ENCODE measurements at regions not wholly inside any gene's neighbourhood (a gene's known extent, or its start where the extent isn't known, plus 50 kb on each side); places are given as distances from the start of the nearest gene placed in this dataset.
"Not testable (repeated sequence)": the region's sequence is repeated elsewhere in the genome, so short reads cannot be mapped to it uniquely, and the experiment has no call there.

DNA sequence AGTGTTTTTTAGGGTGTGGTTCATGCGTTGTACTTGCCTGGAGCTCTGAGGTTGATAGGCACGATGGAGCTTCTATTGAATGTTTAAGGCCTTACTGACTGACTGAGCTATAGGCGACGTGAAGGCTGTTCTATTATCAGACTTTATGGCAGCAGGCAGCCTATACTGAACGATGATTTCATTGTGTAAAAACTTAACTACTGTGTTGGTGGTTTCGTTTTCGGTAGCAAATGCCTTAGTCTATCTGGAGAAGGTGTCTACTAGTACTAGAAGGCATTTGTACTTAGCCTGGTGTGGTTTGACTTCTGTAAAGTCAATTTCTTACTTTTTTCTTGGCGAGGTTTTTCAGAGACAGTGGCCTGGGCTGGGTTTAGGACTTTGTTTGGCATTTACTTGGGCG, 194.4 kb downstream of the OTOP1 start:
- not testable (repeated sequence) for DNase-seq (ENCODE audit: low spot score)

DNA sequence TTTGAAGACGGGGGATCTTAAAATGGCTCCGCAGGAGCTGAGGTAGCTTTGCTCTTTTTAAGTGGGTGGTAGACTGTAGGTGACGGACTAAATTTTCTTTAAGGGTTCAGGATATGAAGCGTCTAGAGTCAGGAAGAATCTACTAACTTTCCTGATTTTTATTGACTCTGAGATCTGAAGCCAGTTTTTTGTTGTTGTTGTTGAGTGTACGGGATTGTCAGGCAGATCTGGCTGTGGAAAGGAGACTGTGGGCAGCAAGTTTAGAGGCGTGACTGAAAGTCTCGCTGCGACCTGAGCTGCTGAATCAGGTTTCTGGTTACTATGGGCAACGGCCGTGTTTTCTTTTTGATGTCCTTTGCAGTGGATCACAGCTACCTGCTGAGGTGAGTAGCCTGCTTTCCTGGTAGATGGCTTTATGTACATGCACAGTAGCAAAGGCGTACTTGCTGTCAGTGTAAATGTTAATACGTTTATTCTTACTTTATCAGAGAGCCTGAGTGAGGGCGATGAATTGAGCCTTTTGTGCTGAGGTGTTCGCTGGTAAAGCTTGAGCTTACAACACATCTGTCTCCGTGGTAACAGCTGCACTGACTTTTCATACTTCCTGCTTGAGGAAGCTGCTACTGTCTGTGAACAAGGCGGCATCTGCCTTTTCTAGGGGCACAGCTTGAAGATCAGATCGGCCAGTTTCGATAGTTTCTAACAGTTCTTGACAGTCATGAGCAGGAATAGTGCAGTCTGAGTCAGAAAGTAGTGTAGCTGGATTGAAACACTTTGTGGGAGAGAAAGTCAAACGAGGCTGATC, 193.7 kb downstream of the OTOP1 start:
- DNase-seq (ENCODE audit: low spot score) = not testable (repeated sequence)

DNA sequence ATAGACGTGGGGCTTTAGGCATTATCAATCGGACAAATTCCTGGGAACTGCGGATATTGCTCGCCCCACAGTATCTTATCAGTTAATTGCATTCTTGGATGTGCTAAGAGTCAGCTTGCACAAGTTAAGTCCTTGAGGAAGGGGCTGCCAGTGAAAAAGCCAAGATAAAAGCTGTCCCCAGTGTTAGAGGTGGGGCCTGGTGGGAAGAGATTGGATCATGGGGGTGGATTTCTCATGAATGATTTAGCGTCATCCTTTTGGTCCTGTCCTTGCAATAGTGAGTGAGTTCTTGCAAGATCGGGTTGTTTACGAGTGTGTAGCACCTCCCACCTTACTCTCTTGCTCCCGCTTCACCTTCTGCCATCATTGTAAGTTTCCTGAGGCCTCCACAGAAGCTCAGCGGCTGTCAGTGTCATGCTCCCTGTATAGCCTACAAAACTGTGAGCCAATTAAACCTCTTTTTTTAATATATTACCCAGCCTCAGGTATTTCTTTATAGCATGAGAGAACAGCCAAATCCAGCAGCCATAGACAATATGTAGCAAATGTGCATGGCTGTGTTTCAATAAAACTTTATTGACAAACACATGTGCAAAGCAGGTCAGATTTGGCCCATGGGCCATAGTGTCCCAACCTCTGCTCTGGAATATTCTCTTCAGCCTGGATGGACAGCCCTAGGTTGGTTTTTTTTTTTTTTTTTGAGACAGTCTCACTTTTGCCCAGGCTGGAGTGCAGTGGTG, 189.2 kb downstream of the OTOP1 start:
- not testable (repeated sequence) for DNase-seq (ENCODE audit: low spot score)

DNA sequence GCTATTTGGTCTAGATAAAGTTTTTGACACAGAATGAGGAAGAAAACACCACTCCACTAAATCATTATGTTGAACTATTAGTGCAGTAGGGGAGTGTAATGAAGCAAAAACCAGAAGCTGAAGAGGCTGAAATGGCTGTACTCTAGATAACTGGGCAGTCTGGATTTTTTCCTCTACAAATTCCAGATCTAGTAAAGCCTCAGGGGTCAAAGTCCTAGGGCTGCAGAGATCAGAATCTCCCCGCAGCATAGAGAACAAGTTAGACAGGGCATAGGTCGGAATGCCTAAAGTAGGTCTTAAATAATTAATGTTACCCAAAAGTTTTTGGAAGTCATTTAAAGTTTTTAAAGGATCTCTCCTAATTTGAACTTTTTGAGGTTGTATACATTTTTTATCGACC, 180.9 kb downstream of the OTOP1 start:
- DNase-seq (ENCODE audit: low spot score) = not testable (repeated sequence)

DNA sequence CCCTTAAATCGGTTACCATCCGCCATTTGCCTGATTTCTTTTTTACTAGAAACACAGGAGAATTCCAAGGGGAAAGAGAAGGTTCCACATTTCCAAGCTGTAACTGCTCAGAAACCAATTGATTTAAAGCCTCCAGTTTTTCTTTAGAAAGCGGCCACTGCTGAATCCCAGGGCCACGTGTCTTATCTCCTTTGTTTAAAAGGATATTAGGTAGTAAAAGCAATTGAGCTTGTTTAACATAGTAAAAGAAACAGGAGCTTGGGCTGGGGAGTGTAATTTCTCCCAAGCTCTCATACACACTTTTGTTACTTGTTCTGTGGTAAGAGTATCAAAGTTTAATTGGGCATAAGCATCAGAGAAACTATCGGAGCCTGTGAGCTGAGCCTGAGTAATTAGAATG, 180.0 kb downstream of the OTOP1 start:
- DNase-seq (ENCODE audit: low spot score) = not testable (repeated sequence)

DNA sequence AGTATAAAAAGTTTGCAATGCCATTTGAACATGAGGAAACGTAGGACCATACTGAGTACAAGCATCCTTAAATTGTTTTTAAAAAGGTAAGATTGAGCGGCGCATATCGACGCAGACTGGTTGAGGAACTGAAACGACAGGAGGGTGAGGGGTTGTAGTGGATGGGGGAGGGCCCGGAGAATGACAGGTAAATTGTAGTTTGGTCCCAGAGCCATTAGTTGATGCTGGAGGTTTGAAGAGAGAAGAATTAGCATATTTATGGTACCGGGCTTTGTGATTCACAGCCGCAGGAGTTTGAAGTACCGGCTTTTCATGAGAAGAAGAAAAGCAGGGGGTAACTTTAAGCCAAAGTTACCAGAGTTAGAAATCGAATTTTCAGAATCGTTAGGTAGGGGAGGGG, 179.5 kb downstream of the OTOP1 start:
- DNase-seq (ENCODE audit: low spot score) = not testable (repeated sequence)

DNA sequence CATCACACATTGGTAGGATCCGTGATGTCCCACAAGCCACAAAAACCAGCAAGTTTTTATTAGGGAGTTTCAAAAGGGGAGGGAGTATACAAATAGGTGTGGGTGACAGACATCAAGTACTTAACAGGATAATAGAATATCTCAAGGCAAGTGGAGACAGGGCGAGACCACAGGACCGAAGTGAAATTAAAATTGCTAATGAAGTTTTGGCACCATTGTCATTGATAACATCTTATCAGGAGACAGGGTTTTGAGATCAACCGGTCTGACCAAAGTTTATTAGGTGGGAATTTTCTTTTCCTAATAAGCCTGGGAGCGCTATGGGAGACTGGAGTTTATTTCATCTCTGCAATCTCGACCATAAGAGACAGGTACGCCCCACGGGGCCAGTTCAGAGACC, 178.5 kb downstream of the OTOP1 start:
- DNase-seq (ENCODE audit: low spot score) = not testable (repeated sequence)

DNA sequence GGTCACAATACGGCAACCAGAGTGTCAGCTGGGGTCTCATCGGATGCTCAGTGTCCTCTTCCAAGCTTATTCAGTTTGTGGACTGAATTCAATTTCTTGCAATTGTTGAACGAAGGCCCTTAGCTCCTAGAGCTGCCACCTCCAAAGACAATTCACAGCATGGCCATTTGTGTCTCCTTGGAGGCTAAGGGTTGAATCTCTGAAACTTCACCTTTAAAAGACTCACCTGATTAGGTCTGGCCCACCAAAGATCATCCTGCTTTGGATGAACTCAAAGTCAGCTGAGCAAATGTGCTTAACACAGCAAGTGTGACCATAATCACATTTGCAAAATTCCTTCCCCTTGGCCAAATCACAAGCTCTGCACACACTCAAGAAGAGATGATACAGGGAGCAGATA, 175.9 kb downstream of the OTOP1 start:
- not testable (repeated sequence) for DNase-seq (ENCODE audit: low spot score)

DNA sequence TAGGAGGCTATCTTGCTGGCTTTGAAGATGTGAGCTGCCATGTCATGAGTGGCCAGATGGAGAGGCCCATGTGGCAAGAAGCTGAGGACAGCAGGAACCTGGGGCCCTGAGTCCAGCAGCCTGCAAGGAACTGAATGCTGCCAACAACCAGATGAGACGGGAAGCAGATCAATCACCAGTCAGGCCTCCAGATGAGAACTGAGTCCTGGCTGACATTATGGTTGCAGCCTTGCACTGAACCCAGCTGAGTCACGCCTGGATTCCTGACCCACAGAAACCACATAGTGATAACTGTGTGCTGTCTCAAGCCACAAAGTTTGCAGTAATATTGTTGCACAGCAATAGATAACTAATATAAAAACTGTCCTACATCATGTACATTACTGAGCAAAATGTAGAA, 173.8 kb downstream of the OTOP1 start:
- DNase-seq (ENCODE audit: low spot score) = not testable (repeated sequence)

DNA sequence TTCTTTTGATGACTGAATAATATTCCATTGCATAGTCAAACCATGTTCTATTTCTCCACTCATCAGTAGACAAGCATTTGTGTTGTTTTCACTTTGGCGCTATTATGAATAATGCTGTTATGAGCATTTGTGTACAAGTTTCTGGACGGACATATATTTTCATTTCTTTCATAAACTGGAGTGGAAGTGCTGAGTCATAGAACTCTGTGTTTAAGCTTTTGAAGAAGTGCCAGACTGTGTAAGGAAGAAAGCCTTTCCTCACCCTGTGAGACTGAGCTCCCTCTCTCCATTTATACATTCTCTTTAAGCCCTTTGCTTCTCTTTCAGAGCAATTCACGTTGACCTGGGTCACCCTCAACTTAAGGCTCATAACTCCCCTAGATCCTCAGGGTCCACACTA, 169.5 kb downstream of the OTOP1 start:
- DNase-seq (ENCODE audit: low spot score) = not testable (repeated sequence)

DNA sequence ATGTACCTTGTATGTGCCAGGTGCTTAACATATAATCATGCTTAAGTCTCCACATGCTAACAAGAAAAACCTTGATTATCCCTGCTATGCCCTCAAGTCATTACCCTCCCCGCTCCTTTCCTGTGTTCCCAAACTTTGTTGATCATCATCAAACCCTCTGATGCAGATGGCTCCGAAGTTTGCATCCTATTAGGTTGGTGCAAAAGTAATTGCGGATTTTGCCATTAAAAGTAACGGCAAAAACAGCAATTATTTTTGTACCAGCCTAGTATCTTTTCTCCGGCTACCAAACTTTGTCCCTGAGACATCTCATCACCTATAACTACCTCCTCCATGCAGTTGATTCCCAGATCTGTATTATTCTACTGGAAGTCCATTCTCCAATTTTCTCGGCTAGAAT, 142.6 kb downstream of the OTOP1 start:
- not testable (repeated sequence) for DNase-seq (ENCODE audit: low spot score)

DNA sequence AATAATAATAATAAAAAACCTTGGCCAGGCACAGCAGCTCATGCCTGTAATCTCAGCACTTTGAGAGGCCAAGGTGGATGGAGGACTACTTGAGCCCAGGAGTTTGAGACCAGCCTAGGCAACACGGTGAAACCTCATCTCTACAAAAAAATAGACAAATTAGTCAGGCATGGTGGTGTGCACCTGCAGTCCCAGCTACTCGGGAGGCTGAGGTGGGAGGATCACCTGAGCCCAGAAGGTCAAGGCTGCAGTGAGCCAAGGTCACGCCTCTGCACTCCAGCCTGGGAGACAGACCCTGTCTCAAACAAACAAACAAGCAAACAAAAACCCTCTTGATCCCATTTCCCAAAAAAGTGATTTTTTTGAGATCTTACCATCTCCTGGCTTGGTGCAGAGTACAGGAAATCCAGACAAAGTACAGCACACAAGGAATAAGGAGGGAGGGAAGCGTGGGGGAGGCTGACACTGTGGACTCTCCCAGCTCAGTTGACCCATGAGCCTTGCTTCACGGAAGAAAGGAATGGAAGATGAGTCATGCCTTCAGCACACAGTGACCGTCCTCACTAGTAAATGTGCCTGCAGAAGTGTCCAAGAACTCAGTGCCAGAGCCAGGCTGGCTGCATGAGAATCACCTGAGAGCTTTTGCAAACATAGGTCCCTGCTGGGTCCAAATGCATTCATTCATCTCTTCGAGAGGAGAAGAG, 136.9 kb downstream of the OTOP1 start:
- not testable (repeated sequence) for DNase-seq (ENCODE audit: low spot score)

DNA sequence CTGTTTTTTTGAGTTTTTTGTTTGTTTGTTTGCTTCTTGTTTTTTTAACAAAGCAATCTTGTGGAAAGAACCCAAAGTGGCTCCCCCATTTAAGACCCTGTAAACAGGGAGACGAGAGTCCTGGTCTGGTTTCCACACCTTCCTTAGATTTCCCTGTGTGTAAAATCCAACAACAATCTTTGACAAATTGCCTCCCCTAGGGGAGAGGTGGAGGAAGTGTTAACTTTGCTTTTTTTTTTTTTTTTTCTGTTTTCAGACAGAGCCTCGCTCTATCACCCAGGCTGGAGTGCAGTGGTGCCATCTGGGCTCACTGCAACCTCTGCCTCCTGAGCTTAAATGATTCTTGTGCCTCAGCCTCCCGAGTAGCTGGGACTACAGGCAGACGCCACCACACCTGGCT, 136.0 kb downstream of the OTOP1 start:
- DNase-seq (ENCODE audit: low spot score) = not testable (repeated sequence)

DNA sequence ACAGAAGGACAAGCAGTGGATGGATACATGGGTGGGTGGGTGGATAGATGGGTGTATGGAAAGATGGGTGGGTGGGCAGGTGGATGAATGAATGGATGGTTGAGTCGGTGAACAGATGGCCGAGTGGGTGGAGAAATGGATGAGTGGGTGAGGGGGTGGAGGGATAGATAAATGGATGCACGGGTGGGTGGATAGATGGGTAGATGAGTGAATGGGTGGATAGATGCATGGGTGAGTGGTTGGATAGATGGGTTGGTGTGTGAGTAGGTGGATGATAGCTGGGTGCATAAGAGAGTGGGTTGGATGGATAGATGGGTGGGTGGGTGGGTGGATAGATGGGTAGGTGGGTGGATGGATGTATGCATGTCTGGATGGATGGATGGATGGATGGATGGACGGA, 134.6 kb downstream of the OTOP1 start:
- DNase-seq (ENCODE audit: low spot score) = not testable (repeated sequence)

DNA sequence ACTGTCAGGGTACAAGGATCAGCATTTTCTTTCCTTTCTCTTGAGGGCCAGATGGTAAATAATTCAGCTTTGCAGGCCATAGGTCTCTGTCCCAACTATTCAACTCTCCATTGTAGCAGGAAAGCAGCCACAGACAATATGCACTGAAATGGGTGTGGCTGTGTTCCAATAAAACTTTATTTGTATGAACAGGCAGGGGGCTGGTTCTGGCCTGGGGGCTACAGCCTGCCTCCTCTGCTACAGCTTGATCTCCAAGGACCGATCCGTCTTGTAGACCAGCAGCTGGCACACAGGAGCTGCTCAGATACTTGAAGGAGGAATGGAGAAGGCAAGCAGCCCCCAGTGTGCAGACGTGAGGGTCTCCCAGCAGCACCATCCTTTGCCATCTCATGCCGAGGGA, 127.1 kb downstream of the OTOP1 start:
- DNase-seq (ENCODE audit: low spot score) = not testable (repeated sequence)

DNA sequence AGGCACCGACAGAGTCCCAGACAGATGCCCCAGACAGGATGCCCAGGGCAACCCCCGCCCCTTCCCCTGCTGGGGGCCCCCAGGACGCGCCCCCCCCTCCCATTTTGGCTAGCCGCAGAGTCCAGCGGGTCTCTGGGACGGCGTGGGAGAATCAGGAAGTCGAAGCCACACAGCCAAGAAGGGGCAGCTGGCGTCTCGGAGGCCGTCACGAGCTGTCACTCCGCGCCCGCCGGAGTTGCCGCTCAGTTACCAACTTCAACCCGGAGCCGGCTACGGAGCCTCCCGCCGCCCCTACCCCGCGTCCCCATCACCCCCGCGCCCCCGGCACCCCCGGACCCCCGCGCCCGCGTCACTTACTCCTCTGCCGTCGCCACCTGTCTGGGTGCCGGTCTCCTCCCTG, 119.8 kb downstream of the OTOP1 start:
- DNase-seq (ENCODE audit: low spot score) = not testable (repeated sequence)

DNA sequence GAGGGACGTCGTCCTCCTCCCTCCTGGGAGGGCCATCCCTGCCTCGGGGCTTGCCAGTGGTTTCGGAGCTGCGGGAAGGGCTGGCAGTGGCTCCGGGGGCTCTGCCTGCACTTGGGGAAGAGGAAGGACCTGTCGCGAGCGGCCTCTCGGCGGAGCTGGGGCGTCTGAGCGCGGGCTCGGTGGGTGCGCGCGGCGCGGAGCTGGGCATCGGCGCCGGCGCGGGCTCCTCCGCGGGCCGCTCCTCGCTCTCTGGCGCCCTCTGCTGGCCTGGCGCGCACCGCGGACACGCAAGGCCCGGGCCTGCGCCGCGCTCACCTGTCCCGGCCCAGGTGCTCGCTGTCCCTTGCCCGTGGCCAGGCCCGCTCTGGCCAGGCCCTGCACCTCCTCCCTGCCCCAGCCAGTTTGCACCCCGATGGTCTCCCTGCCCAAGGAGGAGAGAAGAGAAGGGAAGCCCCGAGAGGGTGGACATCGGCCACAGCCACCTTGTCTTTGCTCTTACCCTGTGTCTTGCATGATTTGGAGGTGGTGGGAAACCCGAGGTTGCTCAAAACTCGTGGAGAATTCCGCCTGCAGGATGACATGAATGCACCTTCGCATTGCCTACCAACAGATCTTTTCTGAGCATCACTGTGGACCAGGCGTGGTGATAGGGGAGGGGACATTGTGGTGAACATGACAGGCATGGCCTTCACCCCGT, 119.2 kb downstream of the OTOP1 start:
- peak; percentile 43 for DNase-seq (ENCODE audit: low spot score)

DNA sequence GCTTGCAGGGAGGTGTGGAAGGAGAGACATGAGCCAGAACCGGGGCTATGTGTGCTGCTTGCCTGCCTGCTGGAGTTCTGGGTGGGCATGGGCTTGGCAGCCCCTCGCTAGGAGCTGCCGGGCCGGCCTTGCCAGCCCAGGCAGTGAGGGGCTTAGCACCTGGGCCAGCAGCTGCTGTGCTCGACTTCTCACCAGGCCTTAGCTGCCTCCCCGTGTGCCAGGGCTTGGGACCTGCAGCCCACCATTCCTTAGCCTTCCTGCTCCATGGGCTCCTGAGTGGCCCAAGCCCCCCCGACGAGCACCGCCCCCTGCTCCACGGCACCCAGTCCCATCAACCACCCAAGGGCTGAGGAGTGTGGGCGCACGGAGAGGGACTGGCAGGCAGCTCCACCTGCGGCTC, 111.3 kb downstream of the OTOP1 start:
- DNase-seq (ENCODE audit: low spot score) = not testable (repeated sequence)

DNA sequence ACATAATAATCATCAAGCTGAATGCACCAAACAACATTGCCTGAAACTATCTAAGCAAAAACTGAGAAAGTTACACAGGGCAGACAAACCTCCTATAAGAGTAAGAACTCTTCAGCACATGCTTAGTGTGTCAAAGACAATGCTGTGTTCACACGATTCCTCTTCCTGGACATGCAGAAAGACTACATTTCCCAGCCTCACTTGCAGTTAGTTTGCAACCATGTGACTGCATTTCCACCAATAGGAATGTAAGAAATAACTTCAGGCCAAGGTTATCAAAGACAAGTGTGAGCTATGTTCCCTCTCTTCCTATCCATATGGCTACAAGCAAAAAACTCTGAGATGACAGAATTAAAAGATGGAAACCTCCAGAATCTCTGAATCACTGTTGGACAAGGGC, 109.8 kb downstream of the OTOP1 start:
- DNase-seq (ENCODE audit: low spot score) = not testable (repeated sequence)

DNA sequence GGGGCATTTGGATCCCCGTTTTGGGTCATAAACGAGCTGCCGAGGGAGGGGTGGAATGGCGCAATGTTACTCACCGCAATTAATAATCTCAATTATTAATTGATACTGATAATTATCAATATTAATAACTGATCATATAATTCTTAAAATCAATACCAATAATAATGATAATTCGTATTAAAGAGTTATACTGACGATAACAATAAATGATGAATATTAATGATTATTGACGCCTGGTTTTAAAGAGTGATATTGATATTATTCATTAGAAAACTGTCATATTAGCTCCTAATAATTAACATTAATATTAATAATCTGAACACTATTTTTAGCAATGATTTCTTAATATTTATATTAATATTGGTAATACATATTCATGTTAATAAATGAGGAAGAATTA, 92.4 kb downstream of the OTOP1 start:
- DNase-seq (ENCODE audit: low spot score) = not testable (repeated sequence)

DNA sequence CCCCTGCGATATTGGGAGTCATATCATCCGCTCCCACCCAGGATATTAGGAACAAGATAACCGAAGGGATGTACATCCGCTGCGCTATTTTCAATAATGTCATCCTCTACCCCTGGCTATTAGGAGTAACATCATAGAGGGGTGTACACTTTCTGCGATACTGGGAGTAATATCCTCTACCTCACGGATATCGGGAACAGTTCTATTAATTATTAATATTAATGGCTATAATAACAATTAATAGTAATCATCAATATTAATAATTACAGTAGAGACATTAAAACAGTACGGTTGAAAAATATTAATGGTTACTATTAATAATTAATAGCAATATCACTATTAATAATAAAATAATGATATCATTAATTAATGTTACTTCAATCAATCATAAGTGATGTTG, 90.1 kb downstream of the OTOP1 start:
- DNase-seq (ENCODE audit: low spot score) = not testable (repeated sequence)
